IPS DF 19.7 (cell line): ENCODE measurements at regions not wholly inside any gene's neighbourhood (a gene's known extent, or its start where the extent isn't known, plus 50 kb on each side); places are given as distances from the start of the nearest gene placed in this dataset.

ENCODE experiments used
- DNase-seq: peaks from one replicate; pipeline ENCODE4 v3.0.0-alpha.2; 2013; ENCODE audit warnings: low read depth, low spot score

DNA sequence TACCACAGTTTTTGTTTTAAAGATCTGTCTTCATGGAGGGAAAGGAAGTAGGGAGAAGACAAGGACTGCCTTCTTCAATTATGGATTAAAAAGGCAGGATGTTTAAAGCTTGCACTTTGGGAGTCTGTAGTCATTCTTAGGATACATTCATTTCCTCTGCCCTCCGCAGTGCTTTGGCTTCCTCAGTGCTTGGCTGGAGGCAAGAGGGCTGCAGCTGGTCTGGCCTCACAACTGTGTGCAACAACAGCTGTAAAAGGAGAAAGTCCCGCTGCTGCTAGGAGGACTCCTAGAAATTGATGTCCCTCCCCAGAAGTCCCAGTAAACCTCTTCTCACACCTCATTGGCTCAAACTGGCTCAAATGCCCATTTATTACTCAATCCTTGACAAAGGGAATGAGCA is 54.4 kb upstream of the PPP2R3A start:
- DNase-seq, result no peak

GRCh38 chr3:135915206-135915605 is 50.3 kb upstream of the PPP2R3A start:
- no peak for DNase-seq
